HG03378 (cell line): ENCODE measurements at regions not wholly inside any gene's neighbourhood (a gene's known extent, or its start where the extent isn't known, plus 50 kb on each side); places are given as distances from the start of the nearest gene placed in this dataset.

Source experiments
- ATAC-seq: cut with Tn5 transposase; IDR thresholded peaks from one replicate; pipeline ENCODE4 v1.9.1; 2021; ENCODE audit warnings: mild to moderate bottlenecking, moderate library complexity; ENCODE audit not compliant: unreplicated experiment

DNA sequence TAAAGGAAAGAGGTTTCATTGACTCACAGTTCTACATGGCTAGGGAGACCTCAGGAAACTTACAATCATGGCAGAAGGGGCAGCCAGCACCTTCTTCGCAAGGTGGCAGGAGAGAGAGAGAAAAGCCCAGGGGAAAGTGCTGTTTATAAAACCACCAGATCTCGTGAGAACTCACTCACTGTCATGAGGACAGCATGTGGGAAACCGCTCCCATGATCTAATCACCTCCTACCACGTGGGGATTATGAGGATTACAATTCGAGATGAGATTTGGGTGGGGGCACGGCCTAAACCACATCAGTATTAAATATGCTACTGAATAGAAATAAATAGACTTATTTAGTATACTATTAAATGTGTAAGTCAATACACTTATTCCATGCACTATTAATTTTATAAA, 70.6 kb upstream of the TCF21 start:
- no peak for ATAC-seq

- no peak for ATAC-seq
Measured at GRCh38 chr6:133820208-133820607, 68.7 kb upstream of the TCF21 start.

- no peak for ATAC-seq
Measured at GRCh38 chr6:133827766-133828165, 61.1 kb upstream of the TCF21 start.

DNA sequence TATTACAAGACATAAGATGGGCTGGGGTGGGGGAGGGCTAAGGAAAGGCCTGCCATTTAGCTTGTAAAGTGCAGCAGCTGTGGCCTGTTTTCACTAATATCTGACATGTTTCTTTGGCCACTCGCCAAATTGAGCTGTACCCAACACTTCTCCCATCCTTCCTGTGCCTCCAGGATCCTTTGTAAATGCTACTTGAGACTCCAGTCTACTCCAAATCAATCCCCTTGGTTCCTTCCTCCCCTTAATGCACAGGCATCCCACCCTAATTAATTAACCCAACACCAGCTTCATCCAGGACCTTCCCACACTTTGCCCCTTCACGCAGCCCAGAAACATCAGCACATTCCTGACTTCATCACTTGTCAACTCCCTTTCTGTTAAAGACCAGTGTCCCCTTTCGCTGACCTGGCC, 55.0 kb upstream of the TCF21 start:
- ATAC-seq = no peak

DNA sequence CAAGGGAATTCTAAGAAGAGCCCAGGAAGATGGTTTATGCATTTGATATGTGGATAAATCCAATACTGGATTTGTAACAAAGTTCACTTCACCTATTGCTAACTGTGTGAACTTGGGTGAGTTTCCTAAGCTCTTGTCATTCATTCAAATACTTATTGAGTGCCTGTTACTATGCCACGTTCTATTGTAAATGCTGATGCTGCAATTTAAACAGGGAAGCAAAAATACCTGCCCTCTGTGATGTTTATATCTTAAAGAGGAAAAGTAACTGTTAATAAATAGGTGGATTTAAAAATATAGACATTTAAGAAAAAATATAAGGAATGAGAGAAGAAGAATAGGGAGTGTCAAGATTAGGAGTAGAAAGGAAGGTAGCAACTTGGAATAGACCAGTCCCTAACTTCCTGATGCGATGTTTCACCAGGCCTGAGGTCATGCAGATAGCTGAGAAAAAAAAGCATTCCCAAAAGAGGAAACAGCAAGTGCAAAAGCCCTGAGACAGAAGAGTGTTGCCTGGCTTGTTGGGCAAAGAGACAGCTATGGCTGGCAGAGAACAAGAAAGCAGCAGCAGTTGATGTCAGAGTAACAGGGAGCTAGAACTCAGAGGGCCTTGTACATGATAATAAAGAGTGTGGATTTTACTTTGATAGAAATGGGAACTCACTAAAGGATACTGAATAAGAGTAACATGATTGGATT, 54.3 kb upstream of the TCF21 start:
- no peak for ATAC-seq

- ATAC-seq = no peak
Measured at GRCh38 chr6:133835901-133836300, 53.0 kb upstream of the TCF21 start.

DNA sequence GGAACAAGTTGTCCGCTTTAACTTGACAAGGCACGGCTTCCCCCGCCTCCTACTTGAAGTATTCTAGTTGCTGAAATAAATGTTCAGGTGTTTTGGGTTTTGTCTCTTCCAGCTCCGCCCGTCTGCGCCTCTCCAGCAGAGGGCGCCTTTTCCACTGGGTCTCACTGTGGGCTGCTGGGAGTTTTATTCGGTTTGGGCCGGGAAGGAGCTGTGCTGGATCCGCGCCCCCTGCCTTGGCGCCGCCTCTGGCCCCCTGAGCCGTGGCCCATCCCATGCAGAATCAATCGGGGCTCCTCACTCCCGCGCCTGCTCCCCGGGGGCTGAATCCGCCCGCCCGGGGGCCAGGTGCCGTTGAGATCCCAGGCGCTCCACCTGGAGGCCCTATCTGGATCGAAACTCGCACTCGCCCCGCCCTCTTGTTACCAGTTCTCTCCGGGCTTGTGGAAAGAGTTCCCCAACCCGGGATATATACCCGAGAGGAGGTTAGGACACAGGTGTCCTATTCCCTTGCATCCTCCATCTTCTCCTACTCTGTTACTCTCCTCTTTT, 51.0 kb upstream of the TCF21 start:
- peak; percentile 79 for ATAC-seq
